ENCODE measurements at regions not wholly inside any gene's neighbourhood (a gene's known extent, or its start where the extent isn't known, plus 50 kb on each side); places are given as distances from the start of the nearest gene placed in this dataset.

DNA sequence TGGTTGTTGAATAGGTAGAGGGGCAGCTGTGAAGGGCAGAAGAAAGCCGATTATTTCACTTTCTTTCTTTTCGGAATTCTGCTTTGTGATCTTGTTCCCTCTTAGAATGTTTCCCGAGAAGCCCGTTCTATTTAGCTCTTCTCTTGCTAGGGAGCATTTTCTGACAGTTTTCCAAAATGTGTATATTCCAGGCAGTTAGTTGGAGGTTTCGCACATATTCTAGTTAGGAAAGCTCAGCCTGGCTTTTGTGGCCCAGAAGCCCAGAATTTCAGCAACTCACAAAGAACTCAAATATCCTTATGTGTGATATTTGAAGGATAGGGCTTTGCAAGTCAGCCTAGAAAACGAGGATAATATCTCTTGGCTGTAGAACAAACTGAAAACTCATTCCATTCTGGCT lies 461.0 kb upstream of the C9orf72 start:
- Histone ChIP-seq H3K9me1 (replicated peaks; ENCODE audit: control insufficient read depth, extremely low read depth, insufficient read depth, low read length) (no peaks in the 10 kb centered on the region), H3K4me3 (replicated peaks in 1 of 3; ENCODE audit: insufficient read depth in 1 of 3, low read depth in 1 of 3, low read length in 3 of 3) (no peak overlapping the region), H3K79me2 (ENCODE audit: control insufficient read depth, insufficient read depth, low read length) (no peaks in the 10 kb centered on the region), H3K9ac (replicated peaks; ENCODE audit: extremely low read depth, insufficient read depth, low read length) (no peak overlapping the region), H2AFZ (ENCODE audit: low read depth, low read length) (no peak overlapping the region), H3K4me1 (ENCODE audit: control insufficient read depth, extremely low read depth, insufficient read depth, low read length) (no peaks in the 10 kb centered on the region), H3K27ac (ENCODE audit: insufficient read depth, low read depth, low read length) (no peak overlapping the region), H3K27me3 (ENCODE audit: control insufficient read depth in 2 of 2, insufficient read depth in 2 of 2, low read length in 2 of 2) (no peaks in the 10 kb centered on the region), H4K20me1 (replicated peaks; ENCODE audit: control insufficient read depth, extremely low read depth, insufficient read depth, low read length) (no peaks in the 10 kb centered on the region), H3K4me2 (ENCODE audit: insufficient read depth, low read length) (no peak overlapping the region), H3K36me3 (ENCODE audit: control insufficient read depth in 2 of 2, extremely low read depth in 1 of 2, insufficient read depth in 2 of 2, low read length in 2 of 2) (no peaks in the 10 kb centered on the region), H3K9me3 (replicated peaks; ENCODE audit: control insufficient read depth, insufficient read depth, low read length) (no peaks in the 10 kb centered on the region)
- intact Hi-C loops (cut with micrococcal nuclease) (no loop called here), dilution Hi-C loops (cut with MboI; ENCODE audit: extremely low pct_ligation_motif_present, low sequenced_read_pairs) (no loop called here)
- no peak for TF ChIP-seq MYC (IDR thresholded peaks at IDR 0.05; ENCODE audit: low read depth, low read length)
- TF ChIP-seq, protein P1, sequence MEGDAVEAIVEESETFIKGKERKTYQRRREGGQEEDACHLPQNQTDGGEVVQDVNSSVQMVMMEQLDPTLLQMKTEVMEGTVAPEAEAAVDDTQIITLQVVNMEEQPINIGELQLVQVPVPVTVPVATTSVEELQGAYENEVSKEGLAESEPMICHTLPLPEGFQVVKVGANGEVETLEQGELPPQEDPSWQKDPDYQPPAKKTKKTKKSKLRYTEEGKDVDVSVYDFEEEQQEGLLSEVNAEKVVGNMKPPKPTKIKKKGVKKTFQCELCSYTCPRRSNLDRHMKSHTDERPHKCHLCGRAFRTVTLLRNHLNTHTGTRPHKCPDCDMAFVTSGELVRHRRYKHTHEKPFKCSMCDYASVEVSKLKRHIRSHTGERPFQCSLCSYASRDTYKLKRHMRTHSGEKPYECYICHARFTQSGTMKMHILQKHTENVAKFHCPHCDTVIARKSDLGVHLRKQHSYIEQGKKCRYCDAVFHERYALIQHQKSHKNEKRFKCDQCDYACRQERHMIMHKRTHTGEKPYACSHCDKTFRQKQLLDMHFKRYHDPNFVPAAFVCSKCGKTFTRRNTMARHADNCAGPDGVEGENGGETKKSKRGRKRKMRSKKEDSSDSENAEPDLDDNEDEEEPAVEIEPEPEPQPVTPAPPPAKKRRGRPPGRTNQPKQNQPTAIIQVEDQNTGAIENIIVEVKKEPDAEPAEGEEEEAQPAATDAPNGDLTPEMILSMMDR (IDR thresholded peaks at IDR 0.05; ENCODE audit: extremely low read depth in 1 of 2, insufficient read depth in 1 of 2, low read depth in 1 of 2, low read length in 2 of 2) = no peak
- TF ChIP-seq, protein P2, sequence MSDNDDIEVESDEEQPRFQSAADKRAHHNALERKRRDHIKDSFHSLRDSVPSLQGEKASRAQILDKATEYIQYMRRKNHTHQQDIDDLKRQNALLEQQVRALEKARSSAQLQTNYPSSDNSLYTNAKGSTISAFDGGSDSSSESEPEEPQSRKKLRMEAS (IDR thresholded peaks at IDR 0.05; ENCODE audit: insufficient read depth, insufficient read length) = no peak
- TF ChIP-seq POLR2AphosphoS5 (IDR thresholded peaks at IDR 0.05; ENCODE audit: insufficient read depth, low read depth, low read length) = no peak
- no peak for TF ChIP-seq POLR2A (IDR thresholded peaks at IDR 0.05; ENCODE audit: low read depth, low read length)
- no peak for TF ChIP-seq EZH2 (IDR thresholded peaks at IDR 0.05; ENCODE audit: borderline replicate concordance, low read depth, low read length, severe bottlenecking)
- no peak for TF ChIP-seq GATA2 (IDR thresholded peaks at IDR 0.05; ENCODE audit: insufficient read depth, insufficient read length, low read depth, low read length)
- TF ChIP-seq FOS (IDR thresholded peaks at IDR 0.05; ENCODE audit: borderline replicate concordance, insufficient read depth, low read length) = no peak
- no peak for TF ChIP-seq JUN (IDR thresholded peaks at IDR 0.05; ENCODE audit: borderline replicate concordance, insufficient read depth, insufficient read length, low read depth)
- ChIA-PET POLR2A (no interaction called here), CTCF (no interaction called here)
- DNase-seq (ENCODE audit: low read depth, low spot score) (no peak), FAIRE-seq (no peak)
- no TSS peak for BruUV-seq (replicated peaks)
